Erythroblast (primary cell): ENCODE measurements at regions not wholly inside any gene's neighbourhood (a gene's known extent, or its start where the extent isn't known, plus 50 kb on each side); places are given as distances from the start of the nearest gene placed in this dataset.

Experiments
- GATA1 ChIP-seq: IDR thresholded peaks from 2 replicates; pipeline ENCODE4 v1.6.1; 2011; ENCODE audit warnings: low read depth, mild to moderate bottlenecking, control low read depth, low read length, moderate library complexity
- POLR2A ChIP-seq: IDR thresholded peaks from 2 replicates; pipeline ENCODE4 v1.6.1; 2011; ENCODE audit warnings: mild to moderate bottlenecking, low read length

- no peak for TF ChIP-seq POLR2A
- TF ChIP-seq GATA1, result no peak
Measured at GRCh38 chr6:4441981-4442434, 306.6 kb upstream of the ECI2 start.
